Prostate gland (tissue), 2 donors: ENCODE measurements at regions not wholly inside any gene's neighbourhood (a gene's known extent, or its start where the extent isn't known, plus 50 kb on each side); places are given as distances from the start of the nearest gene placed in this dataset.

Source experiments
- POLR2A ChIP-seq: fragments of 450-650 bp; IDR thresholded peaks from one replicate; pipeline ENCODE4 v1.6.1; 2016; ENCODE audit warnings: antibody characterized with exemption, mild to moderate bottlenecking
- TF ChIP-seq, protein P1 (sequence below), 4 experiments: fragments of 200-600 bp in 2 of 4; fragments of 450-650 bp in 2 of 4; sonication (generic) in 2 of 4; IDR thresholded peaks; 1 replicate in 3 of 4; 2 replicates in 1 of 4; pipeline ENCODE4 v1.5.1; 2016 to 2019; ENCODE audit warnings: antibody characterized with exemption in 4 of 4, mild to moderate bottlenecking in 2 of 4, moderate library complexity in 2 of 4

DNA sequence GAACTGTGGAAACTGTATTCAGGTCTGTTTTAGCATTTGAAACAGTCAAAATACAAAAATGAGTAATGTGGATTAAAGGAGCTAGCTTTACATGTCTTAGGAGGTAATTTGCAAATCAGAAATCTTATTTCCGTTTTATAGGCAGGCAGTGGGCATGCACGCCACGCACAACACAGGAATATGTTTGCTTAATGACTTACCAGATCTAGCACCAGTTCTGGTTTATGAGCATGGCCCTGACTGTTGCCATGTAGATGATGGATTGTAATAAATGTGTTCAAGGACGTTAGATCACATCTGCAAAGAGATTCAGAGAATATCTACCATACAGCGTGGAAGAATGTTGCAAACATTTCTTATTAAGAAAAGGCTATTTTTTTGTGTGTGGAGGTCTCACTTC lies 344.5 kb upstream of the NR3C2 start:
- TF ChIP-seq, protein P1, sequence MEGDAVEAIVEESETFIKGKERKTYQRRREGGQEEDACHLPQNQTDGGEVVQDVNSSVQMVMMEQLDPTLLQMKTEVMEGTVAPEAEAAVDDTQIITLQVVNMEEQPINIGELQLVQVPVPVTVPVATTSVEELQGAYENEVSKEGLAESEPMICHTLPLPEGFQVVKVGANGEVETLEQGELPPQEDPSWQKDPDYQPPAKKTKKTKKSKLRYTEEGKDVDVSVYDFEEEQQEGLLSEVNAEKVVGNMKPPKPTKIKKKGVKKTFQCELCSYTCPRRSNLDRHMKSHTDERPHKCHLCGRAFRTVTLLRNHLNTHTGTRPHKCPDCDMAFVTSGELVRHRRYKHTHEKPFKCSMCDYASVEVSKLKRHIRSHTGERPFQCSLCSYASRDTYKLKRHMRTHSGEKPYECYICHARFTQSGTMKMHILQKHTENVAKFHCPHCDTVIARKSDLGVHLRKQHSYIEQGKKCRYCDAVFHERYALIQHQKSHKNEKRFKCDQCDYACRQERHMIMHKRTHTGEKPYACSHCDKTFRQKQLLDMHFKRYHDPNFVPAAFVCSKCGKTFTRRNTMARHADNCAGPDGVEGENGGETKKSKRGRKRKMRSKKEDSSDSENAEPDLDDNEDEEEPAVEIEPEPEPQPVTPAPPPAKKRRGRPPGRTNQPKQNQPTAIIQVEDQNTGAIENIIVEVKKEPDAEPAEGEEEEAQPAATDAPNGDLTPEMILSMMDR (IDR thresholded peaks at IDR 0.05): no peak
- TF ChIP-seq POLR2A: no peak
